Activated naive CD8-positive, alpha-beta T cell treated with anti-CD3 and anti-CD28 coated beads, Interleukin-2, amount 50 U/mL, for 24 hours (primary cell): ENCODE measurements at regions not wholly inside any gene's neighbourhood (a gene's known extent, or its start where the extent isn't known, plus 50 kb on each side); places are given as distances from the start of the nearest gene placed in this dataset.
"Not testable (repeated sequence)": the region's sequence is repeated elsewhere in the genome, so short reads cannot be mapped to it uniquely, and the experiment has no call there.

ENCODE experiments used
- ATAC-seq: fragments of 150-1000 bp; cut with Tn5 transposase; one replicate; pipeline ENCODE4 v1.10.0; 2021
- DNase-seq: peaks from one replicate; pipeline ENCODE4 v3.0.0; 2021
- H3K27ac Mint-ChIP-seq: one replicate; pipeline ENCODE4 v1.8.0; 2021; ENCODE audit warnings: mild to moderate bottlenecking, mixed read lengths
- H3K27me3 Mint-ChIP-seq: one replicate; pipeline ENCODE4 v1.8.0; 2021; ENCODE audit warnings: mixed read lengths
- H3K36me3 Mint-ChIP-seq: one replicate; pipeline ENCODE4 v1.8.0; 2021; ENCODE audit warnings: low read depth, mixed read lengths
- H3K4me1 Mint-ChIP-seq: one replicate; pipeline ENCODE4 v1.8.0; 2021; ENCODE audit warnings: mixed read lengths
- H3K4me3 Mint-ChIP-seq: one replicate; pipeline ENCODE4 v1.8.0; 2021; ENCODE audit warnings: mild to moderate bottlenecking, moderate library complexity, mixed read lengths
- H3K9me3 Mint-ChIP-seq: one replicate; pipeline ENCODE4 v1.8.0; 2021; ENCODE audit warnings: mixed read lengths

GRCh38 chr7:132004529-132004928, 448.1 kb upstream of the PODXL start:
- Mint-ChIP-seq H3K27ac (no peak overlapping the region), H3K9me3 (peaks cover 8% of the 10 kb centered on the region), H3K27me3 (no peaks in the 10 kb centered on the region), H3K4me3 (no peak overlapping the region), H3K36me3 (no peaks in the 10 kb centered on the region), H3K4me1 (no peaks in the 10 kb centered on the region)
- ATAC-seq = no peak
- no peak for DNase-seq

GRCh38 chr7:132002343-132002968, 446.0 kb upstream of the PODXL start:
- no peaks in the 10 kb centered on the region for H3K36me3 Mint-ChIP-seq
- H3K27ac Mint-ChIP-seq = no peak overlapping the region
- DNase-seq (no peak), ATAC-seq (no peak)
- no peaks in the 10 kb centered on the region for H3K9me3 Mint-ChIP-seq
- no peaks in the 10 kb centered on the region for H3K27me3 Mint-ChIP-seq
- no peak overlapping the region for H3K4me3 Mint-ChIP-seq
- H3K4me1 Mint-ChIP-seq = no peaks in the 10 kb centered on the region

- Mint-ChIP-seq H3K4me3 (no peak overlapping the region), H3K36me3 (no peaks in the 10 kb centered on the region), H3K27me3 (no peaks in the 10 kb centered on the region), H3K27ac (no peak overlapping the region), H3K4me1 (no peaks in the 10 kb centered on the region), H3K9me3 (no peaks in the 10 kb centered on the region)
- ATAC-seq (no peak), DNase-seq (no peak)
Measured at GRCh38 chr7:132001146-132001545, 444.7 kb upstream of the PODXL start.

GRCh38 chr7:131999193-131999592, 442.8 kb upstream of the PODXL start:
- no peaks in the 10 kb centered on the region for H3K9me3 Mint-ChIP-seq
- no peaks in the 10 kb centered on the region for H3K36me3 Mint-ChIP-seq
- H3K4me3 Mint-ChIP-seq = no peak overlapping the region
- no peak for DNase-seq
- no peaks in the 10 kb centered on the region for H3K4me1 Mint-ChIP-seq
- no peak overlapping the region for H3K27ac Mint-ChIP-seq
- H3K27me3 Mint-ChIP-seq = no peaks in the 10 kb centered on the region
- ATAC-seq = no peak

GRCh38 chr7:131995324-131995723, 438.9 kb upstream of the PODXL start:
- H3K9me3 Mint-ChIP-seq = peaks cover 3% of the 10 kb centered on the region
- no peak overlapping the region for H3K27ac Mint-ChIP-seq
- H3K27me3 Mint-ChIP-seq = peaks cover 6% of the 10 kb centered on the region
- no peaks in the 10 kb centered on the region for H3K36me3 Mint-ChIP-seq
- no peaks in the 10 kb centered on the region for H3K4me1 Mint-ChIP-seq
- ATAC-seq = no peak
- no peak for DNase-seq
- no peak overlapping the region for H3K4me3 Mint-ChIP-seq

- H3K27me3 Mint-ChIP-seq, ATAC-seq, H3K4me1 Mint-ChIP-seq, H3K4me3 Mint-ChIP-seq, H3K36me3 Mint-ChIP-seq, H3K9me3 Mint-ChIP-seq, DNase-seq, H3K27ac Mint-ChIP-seq: not testable (repeated sequence)
Measured at GRCh38 chr7:131981069-131981468, 424.6 kb upstream of the PODXL start.

GRCh38 chr7:131978118-131978517, 421.7 kb upstream of the PODXL start:
- not testable (repeated sequence) for H3K27ac Mint-ChIP-seq, ATAC-seq, DNase-seq, H3K4me1 Mint-ChIP-seq, H3K4me3 Mint-ChIP-seq, H3K36me3 Mint-ChIP-seq, H3K9me3 Mint-ChIP-seq, H3K27me3 Mint-ChIP-seq

- DNase-seq (no peak), ATAC-seq (no peak)
- Mint-ChIP-seq H3K27ac (no peak overlapping the region), H3K4me3 (no peak overlapping the region), H3K9me3 (no peaks in the 10 kb centered on the region), H3K36me3 (no peaks in the 10 kb centered on the region), H3K4me1 (no peaks in the 10 kb centered on the region), H3K27me3 (no peaks in the 10 kb centered on the region)
Measured at GRCh38 chr7:131976411-131976810, 420.0 kb upstream of the PODXL start.

GRCh38 chr7:131974671-131975070, 418.2 kb upstream of the PODXL start:
- Mint-ChIP-seq H3K27ac (no peak overlapping the region), H3K4me1 (no peaks in the 10 kb centered on the region), H3K4me3 (no peak overlapping the region), H3K9me3 (no peaks in the 10 kb centered on the region), H3K27me3 (no peaks in the 10 kb centered on the region), H3K36me3 (no peaks in the 10 kb centered on the region)
- ATAC-seq (no peak), DNase-seq (no peak)

GRCh38 chr7:131972251-131972650, 415.8 kb upstream of the PODXL start:
- Mint-ChIP-seq H3K36me3 (no peaks in the 10 kb centered on the region), H3K4me1 (no peaks in the 10 kb centered on the region), H3K9me3 (no peaks in the 10 kb centered on the region), H3K27ac (no peak overlapping the region), H3K4me3 (no peak overlapping the region), H3K27me3 (peaks cover 3% of the 10 kb centered on the region)
- DNase-seq (no peak), ATAC-seq (no peak)

- Mint-ChIP-seq H3K27ac (no peak overlapping the region), H3K27me3 (peaks cover 3% of the 10 kb centered on the region)
Measured at GRCh38 chr7:131970602-131971001, 414.2 kb upstream of the PODXL start.

GRCh38 chr7:131969560-131969959, 413.1 kb upstream of the PODXL start:
- Mint-ChIP-seq H3K27ac (no peak overlapping the region), H3K27me3 (peaks cover 3% of the 10 kb centered on the region), H3K4me1 (no peaks in the 10 kb centered on the region), H3K36me3 (no peaks in the 10 kb centered on the region), H3K9me3 (no peaks in the 10 kb centered on the region), H3K4me3 (no peak overlapping the region)
- ATAC-seq = no peak
- DNase-seq = no peak

More at GRCh38 chr7:131970602-131971001, 414.2 kb upstream of the PODXL start:
- no peak for ATAC-seq
- no peaks in the 10 kb centered on the region for H3K36me3 Mint-ChIP-seq
- H3K4me3 Mint-ChIP-seq = no peak overlapping the region
- H3K9me3 Mint-ChIP-seq = no peaks in the 10 kb centered on the region
- no peaks in the 10 kb centered on the region for H3K4me1 Mint-ChIP-seq
- DNase-seq = no peak

- Mint-ChIP-seq H3K36me3 (no peaks in the 10 kb centered on the region), H3K4me3 (no peak overlapping the region), H3K4me1 (no peaks in the 10 kb centered on the region), H3K9me3 (no peaks in the 10 kb centered on the region), H3K27me3 (peaks cover 3% of the 10 kb centered on the region), H3K27ac (no peak overlapping the region)
- ATAC-seq (no peak), DNase-seq (no peak)
Measured at GRCh38 chr7:131967216-131967730, 410.8 kb upstream of the PODXL start.

- Mint-ChIP-seq H3K4me1 (no peaks in the 10 kb centered on the region), H3K9me3 (no peaks in the 10 kb centered on the region), H3K36me3 (no peaks in the 10 kb centered on the region), H3K27ac (no peak overlapping the region), H3K4me3 (no peak overlapping the region), H3K27me3 (peaks cover 5% of the 10 kb centered on the region)
- no peak for ATAC-seq
- no peak for DNase-seq
Measured at GRCh38 chr7:131964203-131964602, 407.8 kb upstream of the PODXL start.

- H3K36me3 Mint-ChIP-seq = no peaks in the 10 kb centered on the region
- no peak overlapping the region for H3K4me3 Mint-ChIP-seq
- H3K9me3 Mint-ChIP-seq = peaks cover 4% of the 10 kb centered on the region
- no peak for DNase-seq
- no peak for ATAC-seq
- peaks cover 2% of the 10 kb centered on the region for H3K27me3 Mint-ChIP-seq
- H3K27ac Mint-ChIP-seq = no peak overlapping the region
- H3K4me1 Mint-ChIP-seq = no peaks in the 10 kb centered on the region
Measured at GRCh38 chr7:131961054-131961680, 404.7 kb upstream of the PODXL start.
